Fibroblast of skin of right biceps (primary cell): ENCODE measurements at regions not wholly inside any gene's neighbourhood (a gene's known extent, or its start where the extent isn't known, plus 50 kb on each side); places are given as distances from the start of the nearest gene placed in this dataset.

Source experiments
- DNase-seq: peaks from one replicate; pipeline ENCODE4 v3.0.0-alpha.2; 2013

GRCh38 chr18:67574749-67575148, 58.2 kb upstream of the DSEL start:
- DNase-seq = no peak

DNA sequence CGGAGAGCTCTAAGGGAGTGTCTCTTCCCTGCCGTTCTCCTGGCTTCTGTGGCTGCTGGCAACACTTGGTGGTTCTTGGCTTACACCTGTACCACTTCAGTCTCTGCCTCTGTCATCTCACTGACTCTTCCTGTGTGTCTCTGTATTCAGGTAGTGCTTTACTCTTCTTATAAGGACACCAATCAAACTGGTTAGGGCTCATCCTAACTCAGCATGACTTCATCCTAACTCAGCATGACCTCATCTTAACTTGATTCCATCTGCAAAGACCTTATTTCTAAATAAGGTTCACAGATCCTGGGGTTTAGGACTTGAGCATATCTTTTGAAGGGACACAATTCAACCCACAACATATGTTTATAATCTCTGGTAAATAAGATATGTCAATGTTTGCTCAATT, 51.6 kb upstream of the DSEL start:
- no peak for DNase-seq
